Mesendoderm (in vitro differentiated cells): ENCODE measurements at regions not wholly inside any gene's neighbourhood (a gene's known extent, or its start where the extent isn't known, plus 50 kb on each side); places are given as distances from the start of the nearest gene placed in this dataset.

Source experiments
- DNase-seq: peaks from one replicate; pipeline ENCODE4 v3.0.0; 2013
- H2AK5ac ChIP-seq: 2 replicates; pipeline ENCODE4 v1.6.1; 2013; ENCODE audit warnings: low read length, inconsistent platforms
- H2BK120ac ChIP-seq: 2 replicates; pipeline ENCODE4 v1.6.1; 2013; ENCODE audit warnings: low read depth, mild to moderate bottlenecking, low read length, moderate library complexity, mixed read lengths
- H2BK15ac ChIP-seq: replicated peaks from 2 replicates; pipeline ENCODE4 v1.6.1; 2013; ENCODE audit warnings: low read depth, mild to moderate bottlenecking, moderate library complexity
- H2BK5ac ChIP-seq: 2 replicates; pipeline ENCODE4 v1.6.1; 2013; ENCODE audit warnings: low read length, inconsistent platforms
- H3K18ac ChIP-seq: 2 replicates; pipeline ENCODE4 v1.6.1; 2013; ENCODE audit warnings: mild to moderate bottlenecking, low read length, mixed read lengths
- H3K23ac ChIP-seq: one replicate; pipeline ENCODE4 v1.6.1; 2013; ENCODE audit warnings: low read length
- H3K27ac ChIP-seq: 2 replicates; pipeline ENCODE4 v1.5.1; 2013; ENCODE audit warnings: low read depth, mild to moderate bottlenecking, inconsistent platforms, low read length, moderate library complexity
- H3K27me3 ChIP-seq: 2 replicates; pipeline ENCODE4 v1.6.1; 2013; ENCODE audit warnings: low read length, control low read depth, mild to moderate bottlenecking, inconsistent platforms; ENCODE audit not compliant: insufficient read depth, poor library complexity
- H3K36me3 ChIP-seq: 2 replicates; pipeline ENCODE4 v1.6.1; 2013; ENCODE audit warnings: low read length, inconsistent platforms; ENCODE audit not compliant: control insufficient read depth, insufficient read depth
- H3K4ac ChIP-seq: one replicate; pipeline ENCODE4 v1.6.1; 2013; ENCODE audit warnings: low read depth, mild to moderate bottlenecking, low read length, moderate library complexity
- H3K4me1 ChIP-seq: 2 replicates; pipeline ENCODE4 v1.6.1; 2013; ENCODE audit warnings: low read depth, low read length, inconsistent platforms; ENCODE audit not compliant: control insufficient read depth
- H3K4me2 ChIP-seq: 2 replicates; pipeline ENCODE4 v1.6.1; 2013; ENCODE audit warnings: low read length
- H3K4me3 ChIP-seq: 2 replicates; pipeline ENCODE4 v1.5.1; 2013; ENCODE audit warnings: mild to moderate bottlenecking, low read length
- H3K56ac ChIP-seq: one replicate; pipeline ENCODE4 v1.6.1; 2013; ENCODE audit warnings: low read length
- H3K79me1 ChIP-seq: 2 replicates; pipeline ENCODE4 v1.6.1; 2013; ENCODE audit warnings: low read length, inconsistent platforms
- H3K79me2 ChIP-seq: 2 replicates; pipeline ENCODE4 v1.6.1; 2013; ENCODE audit warnings: mild to moderate bottlenecking, low read length; ENCODE audit not compliant: control insufficient read depth, insufficient read depth
- H3K9ac ChIP-seq: 2 replicates; pipeline ENCODE4 v1.6.1; 2013; ENCODE audit warnings: low read length, inconsistent platforms
- H4K5ac ChIP-seq: one replicate; pipeline ENCODE4 v1.6.1; 2013; ENCODE audit warnings: low read length
- H4K8ac ChIP-seq: one replicate; pipeline ENCODE4 v1.6.1; 2013; ENCODE audit warnings: low read depth, mild to moderate bottlenecking, control low read depth, low read length, moderate library complexity
- WGBS: extraction: QIAGEN DNeasy Blood & Tissue Kit; methylation state at CpG from one replicate; pipeline ENCODE4 v1.1.7; 2013; ENCODE audit warnings: low lambda C conversion rate, missing lambda C conversion rate; ENCODE audit not compliant: insufficient coverage; ENCODE audit errors: extremely low coverage; 5-methylcytosine and 5-hydroxymethylcytosine counted together

DNA sequence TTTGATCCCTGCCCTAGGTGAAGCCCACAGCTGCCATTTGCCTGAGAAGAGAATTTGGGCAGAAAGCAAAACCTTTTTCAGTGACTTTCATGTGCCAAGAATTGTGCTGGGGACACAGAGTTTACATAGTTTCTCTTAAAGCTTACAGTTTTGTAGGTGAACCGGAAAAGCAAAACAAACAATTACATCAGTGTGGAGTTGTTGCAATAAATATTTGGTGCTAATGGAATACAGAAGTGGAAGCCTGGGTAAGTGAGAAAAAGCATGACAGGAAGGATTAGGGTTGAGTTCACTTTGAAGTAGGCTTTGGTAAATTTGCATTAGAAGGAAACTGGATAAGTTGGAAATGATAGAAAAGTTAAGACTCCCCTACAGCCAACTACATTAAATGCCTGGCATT, 82.7 kb downstream of the RASSF10 start:
- no peaks in the 10 kb centered on the region for H3K79me2 ChIP-seq
- no peak overlapping the region for H4K5ac ChIP-seq
- no peak for DNase-seq
- no peak overlapping the region for H3K27ac ChIP-seq
- no peaks in the 10 kb centered on the region for H3K4me1 ChIP-seq
- H3K36me3 ChIP-seq = no peaks in the 10 kb centered on the region
- H3K56ac ChIP-seq = no peak overlapping the region
- H2BK15ac ChIP-seq = no peak overlapping the region
- no peak overlapping the region for H3K4ac ChIP-seq
- no peaks in the 10 kb centered on the region for H3K27me3 ChIP-seq
- H2BK5ac ChIP-seq = no peak overlapping the region
- no CpG with 5 or more reads among the region's 1 CpG for WGBS
- H2BK120ac ChIP-seq = no peak overlapping the region
- no peak overlapping the region for H3K9ac ChIP-seq
- H3K23ac ChIP-seq = no peak overlapping the region
- H3K4me3 ChIP-seq = no peak overlapping the region
- no peak overlapping the region for H4K8ac ChIP-seq
- H2AK5ac ChIP-seq = no peak overlapping the region
- H3K4me2 ChIP-seq = no peak overlapping the region
- no peaks in the 10 kb centered on the region for H3K79me1 ChIP-seq
- H3K18ac ChIP-seq = no peak overlapping the region

DNA sequence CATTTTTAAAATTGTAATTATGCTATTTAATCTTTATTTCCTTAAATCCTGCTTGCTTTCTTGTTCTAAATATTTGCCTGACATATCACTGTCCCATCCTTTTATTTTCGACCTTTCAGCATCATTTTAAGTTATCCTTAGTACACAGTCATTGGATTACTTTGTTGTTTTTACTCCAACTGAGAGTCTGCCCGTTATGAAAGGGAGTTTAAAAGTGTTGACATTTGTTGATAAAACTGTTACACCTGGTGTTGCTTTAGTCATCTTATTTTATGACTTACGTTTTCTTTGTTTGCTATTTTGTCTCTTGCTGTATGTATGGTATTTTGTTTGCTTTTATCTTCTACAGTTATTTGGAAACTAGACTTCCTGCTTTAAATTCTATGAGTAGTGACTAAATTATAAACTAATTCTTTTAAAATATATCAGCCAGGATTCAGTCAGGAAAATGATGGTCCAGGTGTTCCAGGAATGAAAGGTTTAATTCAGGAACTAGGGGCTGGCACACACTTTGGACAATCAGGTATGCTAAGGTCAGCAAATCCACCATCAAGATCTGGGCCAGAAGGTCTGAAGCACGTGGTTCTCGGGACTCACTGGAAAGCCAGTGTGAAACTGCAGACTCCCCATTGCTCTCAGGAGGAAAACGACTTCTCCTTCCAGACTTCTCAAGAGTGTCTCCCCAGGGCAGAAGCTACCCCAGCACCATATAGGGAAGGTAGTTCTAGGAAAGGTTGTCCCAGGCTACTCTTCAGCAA, 86.0 kb downstream of the RASSF10 start:
- Histone ChIP-seq H3K79me1 (no peaks in the 10 kb centered on the region), H3K23ac (no peak overlapping the region), H3K27me3 (no peaks in the 10 kb centered on the region), H2BK120ac (no peak overlapping the region), H4K8ac (no peak overlapping the region), H3K4me3 (no peak overlapping the region), H2BK15ac (no peak overlapping the region), H3K4ac (no peak overlapping the region), H4K5ac (no peak overlapping the region), H3K18ac (no peak overlapping the region), H2AK5ac (no peak overlapping the region), H3K9ac (no peak overlapping the region), H3K36me3 (no peaks in the 10 kb centered on the region), H3K27ac (no peak overlapping the region), H2BK5ac (no peak overlapping the region), H3K79me2 (no peaks in the 10 kb centered on the region), H3K4me1 (no peaks in the 10 kb centered on the region), H3K4me2 (no peak overlapping the region), H3K56ac (peak overlapping the region; percentile 44)
- DNase-seq = no peak
- no CpG with 5 or more reads among the region's 6 CpGs for WGBS

DNA sequence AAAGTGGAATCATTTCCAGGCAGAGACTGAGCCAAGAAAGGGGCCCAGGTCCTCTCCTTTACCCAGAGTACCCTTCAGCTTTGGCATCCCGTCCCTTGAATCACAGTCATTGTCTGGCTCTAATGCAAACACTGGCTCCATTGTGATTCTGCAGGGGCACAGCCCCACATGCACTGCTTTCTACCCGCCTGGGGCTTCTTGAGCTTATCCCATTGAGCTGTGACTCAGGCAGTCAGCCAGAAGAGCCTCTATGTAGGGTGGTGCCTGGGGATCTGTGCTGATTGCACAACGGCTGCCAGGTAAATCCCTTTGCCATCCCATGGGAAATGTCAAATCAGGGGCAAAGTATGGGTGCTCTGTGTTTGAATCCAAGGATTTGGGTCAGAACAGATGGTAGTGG, 88.9 kb downstream of the RASSF10 start:
- Histone ChIP-seq H3K18ac (no peak overlapping the region), H2AK5ac (no peak overlapping the region), H3K9ac (no peak overlapping the region), H2BK120ac (no peak overlapping the region), H3K23ac (no peak overlapping the region), H3K56ac (no peak overlapping the region), H4K8ac (no peak overlapping the region), H3K4me1 (peaks cover 6% of the 10 kb centered on the region), H4K5ac (no peak overlapping the region), H3K27me3 (no peaks in the 10 kb centered on the region), H2BK5ac (no peak overlapping the region), H3K27ac (no peak overlapping the region), H3K4me2 (no peak overlapping the region), H3K79me2 (no peaks in the 10 kb centered on the region), H3K4me3 (no peak overlapping the region), H2BK15ac (no peak overlapping the region), H3K4ac (no peak overlapping the region), H3K79me1 (no peaks in the 10 kb centered on the region), H3K36me3 (no peaks in the 10 kb centered on the region)
- peak; percentile 51 for DNase-seq
- WGBS = no CpG with 5 or more reads among the region's 3 CpGs

DNA sequence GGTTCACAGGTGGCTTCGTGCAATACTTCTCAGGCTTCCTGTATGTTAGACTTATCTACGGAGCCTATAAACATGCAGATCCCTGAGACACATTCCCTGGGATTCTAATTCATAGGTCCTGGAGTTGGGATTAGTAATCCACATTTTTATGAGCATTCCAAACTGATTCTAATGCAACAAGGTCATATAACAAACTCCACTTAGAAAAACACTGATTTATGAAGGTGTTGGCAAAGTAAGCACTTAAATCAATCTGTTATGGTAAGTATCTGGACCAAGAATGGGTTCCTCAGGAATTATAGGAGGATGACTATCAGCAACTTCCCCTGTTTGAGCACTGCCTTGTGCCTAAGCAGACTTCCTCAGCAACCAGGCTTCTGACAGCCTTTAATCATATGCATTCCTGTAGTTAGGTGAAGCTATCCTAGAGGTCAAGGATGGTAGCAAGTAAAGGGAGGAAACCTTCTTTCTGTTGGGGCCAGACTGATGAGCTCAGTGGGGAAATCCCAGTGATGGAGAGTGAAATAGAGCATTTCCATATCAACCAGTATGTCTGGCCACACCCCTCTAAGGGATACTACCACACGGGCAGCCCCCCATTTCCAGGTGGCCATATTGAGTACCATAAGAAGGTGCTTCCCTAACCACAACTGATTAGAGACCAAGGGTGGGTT, 89.6 kb downstream of the RASSF10 start:
- H3K79me1 ChIP-seq = no peaks in the 10 kb centered on the region
- no peak overlapping the region for H4K5ac ChIP-seq
- peaks cover 6% of the 10 kb centered on the region for H3K4me1 ChIP-seq
- no peak overlapping the region for H3K23ac ChIP-seq
- no peak overlapping the region for H3K56ac ChIP-seq
- no peak overlapping the region for H3K4me2 ChIP-seq
- H4K8ac ChIP-seq = no peak overlapping the region
- no peak overlapping the region for H2BK5ac ChIP-seq
- H3K79me2 ChIP-seq = no peaks in the 10 kb centered on the region
- no peak overlapping the region for H3K4ac ChIP-seq
- H3K27ac ChIP-seq = no peak overlapping the region
- no peak overlapping the region for H2BK120ac ChIP-seq
- DNase-seq = no peak
- H3K36me3 ChIP-seq = no peaks in the 10 kb centered on the region
- WGBS = no CpG with 5 or more reads among the region's 3 CpGs
- H3K27me3 ChIP-seq = no peaks in the 10 kb centered on the region
- no peak overlapping the region for H2BK15ac ChIP-seq
- H2AK5ac ChIP-seq = no peak overlapping the region
- H3K9ac ChIP-seq = no peak overlapping the region
- H3K18ac ChIP-seq = no peak overlapping the region
- H3K4me3 ChIP-seq = no peak overlapping the region

DNA sequence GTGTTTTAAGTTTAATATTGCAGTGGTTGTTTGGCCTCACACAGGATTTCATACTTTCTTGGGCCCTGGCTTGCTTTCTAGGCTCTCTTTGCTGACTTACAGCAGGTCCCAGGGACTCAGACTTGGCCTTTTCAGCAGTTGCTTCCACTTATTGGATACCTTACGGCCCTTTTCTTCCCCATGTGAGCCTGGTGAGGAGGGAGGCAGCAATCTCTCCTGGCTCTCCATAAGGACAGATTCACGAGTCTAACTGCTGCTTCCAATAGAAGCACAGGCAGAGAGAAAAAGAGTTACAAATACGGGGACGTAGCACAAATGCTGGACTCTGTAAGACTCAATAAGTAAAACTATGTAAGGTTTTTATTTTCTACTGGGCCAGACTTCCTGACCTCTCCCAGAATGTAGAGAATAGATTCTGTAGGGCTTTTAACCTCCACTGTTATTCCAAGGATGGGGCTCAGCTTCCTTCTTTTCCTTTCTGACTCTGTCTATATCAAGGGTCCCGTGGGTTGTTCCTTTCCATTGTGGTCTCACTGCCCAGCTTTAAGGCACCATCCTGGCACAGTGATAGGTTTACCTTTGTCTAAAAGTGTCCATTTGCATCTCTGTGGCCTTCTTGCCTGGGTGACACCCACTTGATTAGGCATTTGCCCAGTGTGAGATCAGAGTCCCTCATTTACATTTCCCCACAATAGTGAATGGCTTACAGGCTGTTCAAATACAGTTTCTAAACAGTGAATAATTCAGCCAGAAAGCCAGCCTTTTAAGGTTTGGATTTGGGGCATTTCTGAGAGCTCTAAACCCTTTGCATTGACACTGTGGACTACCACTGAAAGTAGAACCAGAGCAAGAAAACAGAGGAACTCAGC, 92.8 kb downstream of the RASSF10 start:
- H3K36me3 ChIP-seq = no peaks in the 10 kb centered on the region
- no peak overlapping the region for H3K23ac ChIP-seq
- no peak overlapping the region for H4K5ac ChIP-seq
- H3K27ac ChIP-seq = no peak overlapping the region
- no CpG with 5 or more reads among the region's 5 CpGs for WGBS
- no peak overlapping the region for H3K4me3 ChIP-seq
- no peak overlapping the region for H3K4me2 ChIP-seq
- H3K79me1 ChIP-seq = no peaks in the 10 kb centered on the region
- no peak overlapping the region for H2AK5ac ChIP-seq
- no peak overlapping the region for H4K8ac ChIP-seq
- no peaks in the 10 kb centered on the region for H3K79me2 ChIP-seq
- H3K4ac ChIP-seq = no peak overlapping the region
- H3K4me1 ChIP-seq = peaks cover 14% of the 10 kb centered on the region
- peak overlapping the region; percentile 42 for H3K56ac ChIP-seq
- no peak overlapping the region for H2BK15ac ChIP-seq
- peak overlapping the region; percentile 75 for H2BK5ac ChIP-seq
- no peak for DNase-seq
- peak overlapping the region; percentile 45 for H3K18ac ChIP-seq
- H3K9ac ChIP-seq = no peak overlapping the region
- H3K27me3 ChIP-seq = no peaks in the 10 kb centered on the region
- H2BK120ac ChIP-seq = no peak overlapping the region
